ENCODE measurements at regions not wholly inside any gene's neighbourhood (a gene's known extent, or its start where the extent isn't known, plus 50 kb on each side); places are given as distances from the start of the nearest gene placed in this dataset.

DNA sequence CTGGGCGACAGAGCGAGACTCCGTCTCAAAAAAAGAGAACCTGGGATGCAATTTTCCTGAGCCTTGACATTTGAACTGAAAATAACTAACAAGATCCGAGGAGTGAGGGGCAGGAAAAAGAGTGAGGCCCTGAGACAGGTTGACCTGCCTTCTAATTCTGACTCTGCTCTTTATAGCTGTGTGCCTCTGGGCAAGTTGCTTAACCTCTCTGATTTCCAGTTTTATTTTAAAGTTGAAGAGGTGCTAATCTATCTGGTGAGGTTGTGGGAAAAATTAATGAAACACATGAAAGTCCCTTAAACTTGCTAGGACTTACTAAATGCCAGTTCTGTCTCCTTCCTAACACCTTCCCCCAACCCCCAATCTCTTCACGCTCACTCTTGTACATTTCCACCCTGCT is 108.4 kb upstream of the MGAT5 start:
- no peak for DNase-seq (ENCODE audit: low read depth)
- H3K4me3 ChIP-seq (ENCODE audit: low read length), result no peak overlapping the region
- TF ChIP-seq, protein P1, sequence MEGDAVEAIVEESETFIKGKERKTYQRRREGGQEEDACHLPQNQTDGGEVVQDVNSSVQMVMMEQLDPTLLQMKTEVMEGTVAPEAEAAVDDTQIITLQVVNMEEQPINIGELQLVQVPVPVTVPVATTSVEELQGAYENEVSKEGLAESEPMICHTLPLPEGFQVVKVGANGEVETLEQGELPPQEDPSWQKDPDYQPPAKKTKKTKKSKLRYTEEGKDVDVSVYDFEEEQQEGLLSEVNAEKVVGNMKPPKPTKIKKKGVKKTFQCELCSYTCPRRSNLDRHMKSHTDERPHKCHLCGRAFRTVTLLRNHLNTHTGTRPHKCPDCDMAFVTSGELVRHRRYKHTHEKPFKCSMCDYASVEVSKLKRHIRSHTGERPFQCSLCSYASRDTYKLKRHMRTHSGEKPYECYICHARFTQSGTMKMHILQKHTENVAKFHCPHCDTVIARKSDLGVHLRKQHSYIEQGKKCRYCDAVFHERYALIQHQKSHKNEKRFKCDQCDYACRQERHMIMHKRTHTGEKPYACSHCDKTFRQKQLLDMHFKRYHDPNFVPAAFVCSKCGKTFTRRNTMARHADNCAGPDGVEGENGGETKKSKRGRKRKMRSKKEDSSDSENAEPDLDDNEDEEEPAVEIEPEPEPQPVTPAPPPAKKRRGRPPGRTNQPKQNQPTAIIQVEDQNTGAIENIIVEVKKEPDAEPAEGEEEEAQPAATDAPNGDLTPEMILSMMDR (IDR thresholded peaks at IDR 0.05; ENCODE audit: insufficient read depth, low read depth, low read length, missing control alignments), result no peak

DNA sequence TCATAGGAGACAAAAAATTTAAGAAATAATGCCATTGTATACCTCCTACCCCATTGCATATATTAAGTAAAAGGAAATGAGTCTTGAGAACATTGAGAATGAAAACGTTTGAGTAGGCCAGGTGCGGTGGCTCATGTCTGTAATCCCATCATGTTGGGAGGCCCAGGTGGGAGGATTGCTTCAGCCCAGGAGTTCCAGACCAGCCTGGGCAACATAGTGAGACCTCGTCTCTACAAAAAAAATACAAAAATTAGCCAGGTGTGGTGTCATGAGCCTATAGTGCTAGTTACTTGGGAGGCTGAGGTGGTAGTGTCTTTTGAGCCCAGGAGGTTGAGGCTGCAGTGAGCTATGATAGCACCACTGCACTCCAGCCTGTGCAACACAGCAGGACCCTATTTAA is 107.7 kb upstream of the MGAT5 start:
- H3K4me3 ChIP-seq (ENCODE audit: low read length), result no peak overlapping the region
- TF ChIP-seq, protein P1 (IDR thresholded peaks at IDR 0.05; ENCODE audit: insufficient read depth, low read depth, low read length, missing control alignments), result no peak
- DNase-seq (ENCODE audit: low read depth), result no peak

DNA sequence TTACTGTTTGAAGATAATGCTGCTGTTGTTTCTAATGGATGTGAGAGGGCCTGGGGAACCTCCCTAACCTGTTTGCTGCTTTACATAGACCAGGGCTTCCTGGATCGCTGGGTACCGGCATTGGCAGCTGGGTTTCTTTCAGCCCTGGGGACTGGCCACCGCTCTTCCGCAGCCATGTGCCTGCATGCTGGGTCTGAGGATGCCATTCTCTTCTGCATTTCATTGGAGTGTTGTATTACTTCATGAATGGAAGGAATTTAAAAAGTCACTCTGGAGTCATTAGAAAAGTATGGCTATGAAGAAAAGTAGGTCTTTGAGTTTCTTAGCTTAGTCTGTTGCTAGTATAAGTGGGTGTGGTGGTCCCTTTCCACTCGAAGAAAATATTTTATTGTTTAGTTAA is 107.3 kb upstream of the MGAT5 start:
- TF ChIP-seq, protein P1 (IDR thresholded peaks at IDR 0.05; ENCODE audit: insufficient read depth, low read depth, low read length, missing control alignments), result no peak
- DNase-seq (ENCODE audit: low read depth), result peak; percentile 79
- H3K4me3 ChIP-seq (ENCODE audit: low read length), result no peak overlapping the region

DNA sequence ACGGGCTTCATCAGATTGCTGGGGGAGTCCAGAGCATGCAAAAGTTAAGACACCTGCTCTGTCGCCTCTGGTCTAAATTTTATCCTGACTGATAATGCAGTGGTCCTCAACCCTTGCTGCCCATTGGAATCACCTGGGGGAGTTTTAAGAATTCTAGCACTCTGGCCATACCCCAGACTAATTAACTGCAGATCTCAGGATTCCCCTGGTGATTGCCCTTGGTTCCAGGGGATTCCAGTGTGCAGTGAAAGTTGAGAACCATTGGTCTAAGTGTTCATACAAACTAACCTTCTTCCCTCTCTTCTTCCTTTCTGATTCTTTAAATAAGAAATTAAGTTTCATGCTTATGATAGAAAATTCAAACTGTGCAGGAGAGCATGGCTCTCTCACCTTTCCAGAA is 105.7 kb upstream of the MGAT5 start:
- H3K4me3 ChIP-seq (ENCODE audit: low read length), result no peak overlapping the region
- TF ChIP-seq, protein P1 (IDR thresholded peaks at IDR 0.05; ENCODE audit: insufficient read depth, low read depth, low read length, missing control alignments), result no peak
- no peak for DNase-seq (ENCODE audit: low read depth)

DNA sequence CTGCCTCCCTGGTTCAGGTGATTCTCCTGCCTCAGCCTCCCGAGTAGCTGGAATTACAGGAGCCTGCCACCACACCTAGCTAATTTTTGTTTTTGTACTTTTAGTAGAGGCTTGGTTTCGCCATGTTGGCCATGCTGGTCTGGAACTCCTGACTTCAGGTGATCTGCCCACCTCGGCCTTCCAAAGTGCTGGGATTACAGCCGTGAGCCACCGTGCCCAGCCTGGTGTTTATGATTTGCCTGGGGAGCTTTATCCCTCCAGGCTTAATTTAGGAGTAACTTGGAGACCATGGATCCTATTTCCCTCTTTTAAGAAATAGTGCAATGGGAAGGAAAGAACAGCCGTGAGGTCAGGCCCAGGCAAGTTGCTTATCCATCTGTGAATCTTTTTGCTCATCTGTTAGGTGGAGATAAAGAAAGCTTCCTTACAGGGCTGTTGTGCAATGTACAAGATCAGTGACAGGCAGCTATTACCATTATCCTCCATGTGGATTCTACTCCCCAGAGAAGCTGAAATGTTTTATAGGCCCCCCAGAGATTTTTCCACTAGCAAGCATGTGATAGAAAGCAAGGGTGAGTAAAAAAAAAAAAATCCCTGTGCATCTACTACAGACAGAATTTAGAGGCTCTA is 104.9 kb upstream of the MGAT5 start:
- DNase-seq (ENCODE audit: low read depth), result peak; percentile 57
- no peak overlapping the region for H3K4me3 ChIP-seq (ENCODE audit: low read length)
- TF ChIP-seq, protein P1 (IDR thresholded peaks at IDR 0.05; ENCODE audit: insufficient read depth, low read depth, low read length, missing control alignments), result no peak

DNA sequence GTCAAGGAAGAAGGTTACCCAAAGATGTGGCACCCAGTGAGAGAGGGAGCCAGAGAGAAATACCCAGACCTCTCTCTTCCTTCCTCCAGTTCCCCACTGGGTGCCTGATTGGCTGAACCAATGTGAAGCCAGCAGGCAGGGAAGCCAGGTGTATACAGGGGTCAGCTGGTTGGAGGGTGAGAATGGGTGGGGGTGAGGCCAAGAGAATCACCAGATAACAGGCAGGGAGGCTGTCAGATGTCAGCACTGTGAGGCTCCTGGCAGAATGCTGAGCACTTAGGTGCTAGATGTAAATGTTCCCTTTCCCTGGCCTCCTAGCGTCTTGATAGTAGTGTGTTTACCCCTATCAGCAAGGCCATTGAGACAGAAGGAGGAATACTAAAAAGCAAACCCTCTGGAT is 104.0 kb upstream of the MGAT5 start:
- no peak for DNase-seq (ENCODE audit: low read depth)
- TF ChIP-seq, protein P1 (IDR thresholded peaks at IDR 0.05; ENCODE audit: insufficient read depth, low read depth, low read length, missing control alignments), result no peak
- no peak overlapping the region for H3K4me3 ChIP-seq (ENCODE audit: low read length)

DNA sequence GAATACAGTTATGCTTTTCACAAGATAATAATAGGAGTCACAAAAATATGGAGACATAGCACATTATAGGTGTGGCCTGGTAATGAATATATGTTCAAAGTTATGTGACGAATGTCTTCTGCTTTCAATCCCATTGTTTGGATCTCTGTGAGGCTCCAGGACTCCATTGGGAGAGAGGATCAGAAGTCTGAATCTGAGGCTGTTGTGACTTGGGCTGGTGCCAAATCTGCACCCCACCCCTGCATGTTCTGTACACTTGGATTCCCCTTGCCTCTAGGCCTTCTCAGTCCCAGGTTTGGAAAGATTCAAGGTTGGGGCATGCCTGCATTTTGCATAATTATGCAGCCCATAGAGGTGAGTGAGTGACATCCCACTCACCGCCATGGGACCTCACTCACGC is 103.1 kb upstream of the MGAT5 start:
- DNase-seq (ENCODE audit: low read depth), result no peak
- TF ChIP-seq, protein P1 (IDR thresholded peaks at IDR 0.05; ENCODE audit: insufficient read depth, low read depth, low read length, missing control alignments), result no peak
- no peak overlapping the region for H3K4me3 ChIP-seq (ENCODE audit: low read length)

All from epithelial cell of esophagus (primary cell).